Peyer's patch (tissue), 4 donors: ENCODE measurements at regions not wholly inside any gene's neighbourhood (a gene's known extent, or its start where the extent isn't known, plus 50 kb on each side); places are given as distances from the start of the nearest gene placed in this dataset.

Source experiments
- CTCF ChIP-seq, 6 experiments: fragments of 450-650 bp in 4 of 6; fragments of 200-600 bp in 2 of 6; sonication (generic) in 1 of 6; IDR thresholded peaks; one replicate each; pipeline ENCODE4 v1.5.1; 2017 to 2019; ENCODE audit warnings: antibody characterized with exemption in 6 of 6, mild to moderate bottlenecking in 3 of 6, moderate library complexity in 1 of 6
- POLR2A ChIP-seq, 2 donors: fragments of 450-650 bp; IDR thresholded peaks; one replicate each; pipeline ENCODE4 v1.5.1; 2017; ENCODE audit warnings: antibody characterized with exemption in 2 of 2, mild to moderate bottlenecking in 2 of 2, moderate library complexity in 2 of 2

- TF ChIP-seq POLR2A (IDR thresholded peaks at IDR 0.05) (no peak), CTCF (IDR thresholded peaks at IDR 0.05) (no peak)
Measured at GRCh38 chr6:122283884-122284283, 115.6 kb upstream of the HSF2 start.
